ENCODE measurements at regions not wholly inside any gene's neighbourhood (a gene's known extent, or its start where the extent isn't known, plus 50 kb on each side); places are given as distances from the start of the nearest gene placed in this dataset.

DNA sequence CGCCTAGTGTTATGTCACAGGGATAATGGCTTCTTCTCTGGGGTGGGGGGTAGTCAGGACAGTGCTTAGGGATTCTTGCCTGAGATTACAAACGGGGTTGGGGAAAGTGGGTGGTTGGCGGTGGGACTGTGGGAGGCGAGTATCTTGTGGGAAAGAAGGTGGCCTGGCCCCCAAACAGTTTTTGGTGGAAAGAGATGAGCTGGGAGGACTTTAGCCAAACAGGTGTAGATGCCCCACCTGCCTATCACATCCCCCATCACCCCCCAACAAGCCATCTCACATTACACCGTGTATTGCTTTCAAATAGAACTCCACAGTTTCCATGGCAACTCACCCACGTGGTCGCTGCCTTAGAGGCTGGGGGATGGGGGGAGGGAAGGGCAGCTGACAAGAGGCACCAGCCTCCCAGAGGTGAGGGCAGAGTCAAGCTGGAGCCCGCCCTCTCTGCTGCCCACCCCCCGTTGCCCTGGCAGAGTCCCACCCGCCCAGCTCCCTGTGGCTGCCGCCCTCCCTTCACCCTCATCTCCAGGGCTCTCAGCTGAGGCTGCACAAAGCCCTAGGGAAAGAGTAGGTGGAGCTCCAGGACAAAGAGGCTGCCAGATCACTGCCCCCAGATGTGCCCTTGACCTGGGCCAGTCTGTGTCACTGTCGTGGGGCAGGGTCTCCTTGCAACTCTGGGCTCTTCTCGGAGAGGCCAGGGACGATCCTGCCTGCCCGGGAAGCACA lies 98.3 kb downstream of the LRRC74A start:
- DNase-seq, result peak; percentile 50

DNA sequence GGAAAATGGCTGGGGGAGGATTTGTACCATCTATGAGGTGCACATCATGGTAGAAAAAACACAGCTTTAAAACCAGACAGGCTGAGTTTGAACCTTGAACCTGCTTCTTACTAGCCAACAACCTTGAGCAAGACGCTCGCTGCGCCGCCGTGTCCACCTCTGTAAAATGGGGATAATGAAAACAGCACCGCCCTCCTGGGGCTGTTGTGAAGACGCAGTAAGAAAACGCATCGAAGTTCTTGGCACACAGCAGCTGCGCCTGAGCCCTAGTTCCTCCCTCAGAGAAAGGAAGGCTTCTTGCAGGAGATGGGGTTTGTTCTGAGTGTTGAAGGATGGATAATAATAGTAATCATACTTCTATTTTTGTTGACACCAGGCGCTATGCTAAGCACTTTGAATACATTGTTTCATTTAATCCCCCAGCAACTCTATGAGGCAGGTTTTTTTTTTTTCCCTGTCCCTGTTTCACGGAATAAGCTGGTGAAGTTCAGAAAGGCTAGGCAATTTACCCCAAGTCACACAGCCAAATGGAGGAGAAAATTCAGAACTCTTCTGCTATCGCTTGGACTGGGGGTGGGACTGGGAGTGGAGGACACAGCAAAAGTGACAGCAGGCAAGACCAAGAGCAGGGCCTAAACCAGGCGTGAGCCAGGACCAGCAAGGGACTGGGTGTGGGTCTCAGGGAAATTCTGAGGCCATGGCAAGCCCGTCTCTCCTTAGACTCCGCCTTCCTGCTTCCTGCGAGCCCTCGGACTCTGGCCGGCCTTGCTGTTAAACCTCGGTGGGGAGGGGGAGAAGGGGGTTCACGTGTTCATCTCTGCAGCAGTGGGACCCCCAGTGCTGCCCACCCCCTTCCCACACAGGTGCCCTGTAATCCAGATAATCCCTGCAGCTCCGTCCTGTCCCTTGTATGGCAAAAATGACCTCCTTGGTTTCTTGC lies 97.5 kb downstream of the LRRC74A start:
- no peak for DNase-seq

DNA sequence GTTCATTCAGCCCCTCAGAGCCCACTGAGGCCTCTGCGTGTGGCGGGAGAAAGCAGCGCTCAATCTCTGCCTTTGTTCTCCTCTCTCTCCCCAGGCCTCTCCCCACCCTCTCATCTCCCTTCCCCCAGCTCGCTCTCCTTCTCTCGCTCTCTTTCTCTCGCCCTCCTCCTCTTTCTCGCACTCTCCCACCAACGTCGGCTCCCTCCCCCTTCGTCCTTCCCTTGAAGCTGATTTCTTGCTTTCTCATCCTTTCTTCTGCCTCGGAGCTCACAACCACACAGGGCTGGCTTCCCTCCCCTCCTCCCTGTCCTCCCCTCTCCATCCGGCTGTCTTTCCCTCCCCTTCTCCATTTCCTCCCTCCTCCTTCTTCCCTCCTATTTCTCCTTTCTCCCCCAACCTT lies 96.4 kb downstream of the LRRC74A start:
- no peak for DNase-seq

DNA sequence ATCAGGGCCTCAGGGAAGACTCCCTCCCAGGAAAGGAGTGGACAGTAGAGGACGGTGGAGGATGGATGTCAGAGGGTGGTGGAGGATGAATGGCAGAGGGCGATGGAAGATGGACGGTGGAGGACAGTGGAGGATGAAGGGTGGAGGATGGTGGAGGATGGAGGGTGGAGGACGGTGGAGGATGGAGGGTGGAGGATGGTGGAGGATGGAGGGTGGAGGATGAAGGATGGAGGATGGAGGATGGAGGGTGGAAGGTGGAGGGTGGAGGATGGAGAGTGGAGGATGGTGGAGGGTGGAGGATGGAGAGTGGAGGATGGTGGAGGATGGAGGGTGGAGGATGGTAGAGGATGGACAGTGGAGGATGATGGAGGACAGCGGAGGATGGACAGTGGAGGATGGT lies 95.9 kb downstream of the LRRC74A start:
- no peak for DNase-seq

DNA sequence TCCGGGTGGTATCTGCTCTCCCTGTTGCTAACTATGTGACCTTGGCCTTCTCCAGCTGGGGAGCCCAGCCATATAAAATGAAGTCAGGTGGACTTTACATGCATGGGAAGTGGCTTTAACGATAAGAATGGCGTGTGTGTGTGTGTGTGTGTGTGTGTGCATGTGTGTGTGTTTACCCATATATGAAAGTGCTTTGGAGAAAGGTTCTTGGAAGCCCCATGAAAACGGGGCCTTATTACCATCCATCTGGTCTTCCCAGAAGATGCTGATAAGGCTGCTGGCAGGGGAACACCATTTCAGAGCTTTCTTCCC lies 94.8 kb downstream of the LRRC74A start:
- DNase-seq, result no peak

DNA sequence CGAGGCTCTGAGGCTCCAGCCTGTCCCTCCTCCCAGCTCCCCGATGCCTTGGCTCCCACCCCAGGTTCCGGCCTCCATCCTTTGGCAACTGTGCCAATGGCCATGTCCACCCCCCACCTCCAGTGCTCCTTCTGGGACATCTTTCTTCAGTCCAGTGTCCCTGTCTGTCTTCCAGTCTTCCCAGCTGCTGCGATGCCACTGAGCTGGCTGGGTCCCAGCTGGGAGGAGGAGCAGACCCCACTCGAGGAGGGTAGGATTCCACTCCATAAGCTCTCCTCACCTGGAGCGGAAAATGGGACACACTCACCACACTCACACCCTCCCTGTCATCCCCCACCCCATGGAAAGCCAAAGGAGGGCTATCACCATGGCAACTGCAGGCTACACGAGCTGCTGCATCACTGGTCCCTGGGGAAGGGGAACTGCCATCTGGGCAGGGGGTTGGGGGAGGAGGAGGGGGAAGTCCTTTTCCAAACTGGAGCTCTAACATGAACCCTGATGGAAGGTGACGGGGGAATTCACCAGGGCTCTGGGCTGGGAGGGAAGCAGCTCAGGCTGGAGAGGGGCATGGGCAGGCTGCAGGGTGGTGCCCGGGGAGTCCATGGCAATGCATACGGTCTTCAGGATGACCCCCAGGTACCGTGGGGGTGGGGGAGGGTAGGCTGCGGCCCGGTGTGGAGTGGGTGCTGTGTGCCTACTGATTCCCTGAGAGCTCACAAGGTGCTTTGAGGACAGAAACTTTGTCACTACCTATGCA lies 94.3 kb downstream of the LRRC74A start:
- DNase-seq, result no peak

DNA sequence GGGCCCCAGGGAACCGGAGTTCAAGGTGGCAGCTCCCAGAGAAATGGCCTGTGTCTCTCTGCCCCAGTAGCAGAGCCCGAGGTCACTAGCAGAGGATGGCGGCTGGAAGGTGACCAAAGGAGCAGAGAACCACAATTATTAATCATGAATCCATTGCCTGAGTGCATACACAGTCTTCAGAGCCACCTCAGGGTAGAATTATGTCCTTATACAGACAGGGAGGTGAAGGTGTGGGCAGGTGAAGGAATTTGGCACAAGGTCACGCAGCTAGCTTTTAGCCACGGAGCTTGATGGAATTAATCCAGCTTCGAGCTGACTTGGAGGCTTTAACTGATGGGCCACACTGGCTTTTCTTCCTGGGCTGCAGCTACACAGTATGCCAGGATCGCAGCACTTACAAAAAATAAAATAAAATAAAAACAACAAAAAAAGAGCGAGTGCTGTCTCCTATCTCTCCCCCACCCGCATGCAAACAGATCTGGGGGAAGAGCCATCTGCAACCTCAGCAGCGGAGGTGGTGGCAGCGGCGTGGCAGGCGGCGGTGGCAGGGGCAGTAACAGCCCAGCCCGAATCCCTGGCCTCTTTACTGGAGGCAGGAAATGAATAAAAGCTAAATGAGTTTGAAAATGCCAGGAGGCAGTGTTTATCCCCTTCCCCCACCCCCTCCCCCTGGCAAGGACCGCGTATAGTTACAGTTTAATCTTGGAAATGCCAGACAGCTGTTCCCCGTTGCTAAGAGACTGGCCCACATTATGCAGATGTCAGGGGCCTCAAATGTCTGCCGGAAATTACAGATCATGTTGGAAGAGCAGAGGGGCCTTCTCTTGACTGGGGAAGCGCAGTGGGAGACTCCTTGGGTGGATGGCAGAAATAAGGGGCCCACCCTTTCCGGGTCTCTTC lies 93.5 kb downstream of the LRRC74A start:
- DNase-seq, result peak; percentile 36
